IMR-90 (cell line): ENCODE measurements at regions not wholly inside any gene's neighbourhood (a gene's known extent, or its start where the extent isn't known, plus 50 kb on each side); places are given as distances from the start of the nearest gene placed in this dataset.

Source experiments
- CEBPB ChIP-seq: IDR thresholded peaks from 2 replicates; pipeline ENCODE4 v1.6.1; 2012; ENCODE audit warnings: low read depth, low read length, improper control_type of control experiment
- CTCF ChIP-seq: conservative IDR thresholded peaks from 2 replicates; pipeline ENCODE4 v1.5.1; 2012; ENCODE audit warnings: mild to moderate bottlenecking, low read depth, low read length, improper control_type of control experiment
- MAFK ChIP-seq: IDR thresholded peaks from 2 replicates; pipeline ENCODE4 v1.6.1; 2012; ENCODE audit warnings: low read depth, low read length, improper control_type of control experiment
- MAZ ChIP-seq: IDR thresholded peaks from 2 replicates; pipeline ENCODE4 v1.6.1; 2012; ENCODE audit warnings: low read depth, mild to moderate bottlenecking, low read length, improper control_type of control experiment, moderate library complexity, borderline replicate concordance
- MXI1 ChIP-seq: IDR thresholded peaks from 2 replicates; pipeline ENCODE4 v1.6.1; 2012; ENCODE audit warnings: low read depth, mild to moderate bottlenecking, low read length, moderate library complexity, borderline replicate concordance
- POLR2A ChIP-seq: IDR thresholded peaks from 2 replicates; pipeline ENCODE4 v1.6.1; 2012; ENCODE audit warnings: mild to moderate bottlenecking, low read depth, low read length
- RCOR1 ChIP-seq: IDR thresholded peaks from 2 replicates; pipeline ENCODE4 v1.6.1; 2012; ENCODE audit warnings: mild to moderate bottlenecking, low read length, improper control_type of control experiment; ENCODE audit not compliant: insufficient replicate concordance
- SMC3 ChIP-seq: fragments of 150-350 bp; IDR thresholded peaks from 2 replicates; pipeline ENCODE4 v1.6.1; 2016; ENCODE audit warnings: low read depth, mild to moderate bottlenecking, antibody characterized with exemption, low read length, moderate library complexity
- USF2 ChIP-seq: fragments of 150-350 bp; IDR thresholded peaks from 2 replicates; pipeline ENCODE4 v1.6.1; 2017; ENCODE audit warnings: mild to moderate bottlenecking, antibody characterized with exemption, low read length, low read depth

- TF ChIP-seq MAZ (no peak), CTCF (no peak), MXI1 (no peak), POLR2A (no peak), CEBPB (no peak), USF2 (no peak), SMC3 (no peak), MAFK (no peak), RCOR1 (no peak)
Measured at GRCh38 chr2:228796386-228796785, 474.7 kb downstream of the PID1 start.
